Suprapubic skin (tissue), 4 donors: ENCODE measurements at regions not wholly inside any gene's neighbourhood (a gene's known extent, or its start where the extent isn't known, plus 50 kb on each side); places are given as distances from the start of the nearest gene placed in this dataset.

Source experiments
- CTCF ChIP-seq, 2 donors: fragments of 200-600 bp in 1 of 2; fragments of 450-650 bp in 1 of 2; sonication (generic) in 1 of 2; IDR thresholded peaks; one replicate each; pipeline ENCODE4 v1.5.1; 2016 to 2019; ENCODE audit warnings: antibody characterized with exemption in 2 of 2, mild to moderate bottlenecking in 1 of 2, moderate library complexity in 1 of 2
- POLR2A ChIP-seq, 2 donors: fragments of 450-650 bp; IDR thresholded peaks; one replicate each; pipeline ENCODE4 v1.6.1; 2017; ENCODE audit warnings: antibody characterized with exemption in 2 of 2, mild to moderate bottlenecking in 2 of 2, moderate library complexity in 2 of 2
- POLR2AphosphoS5 ChIP-seq, 3 donors: sonication (generic); formaldehyde crosslinking; IDR thresholded peaks; one replicate each; pipeline ENCODE4 v1.6.1; 2017; ENCODE audit warnings: antibody characterized with exemption in 3 of 3

- TF ChIP-seq CTCF (IDR thresholded peaks at IDR 0.05), result no peak
- TF ChIP-seq POLR2AphosphoS5 (IDR thresholded peaks at IDR 0.05), result no peak
- TF ChIP-seq POLR2A (IDR thresholded peaks at IDR 0.05), result no peak
Observed at GRCh38 chr14:50020799-50021198, 95.6 kb downstream of the VCPKMT start.
